C4-2B (cell line): ENCODE measurements at regions not wholly inside any gene's neighbourhood (a gene's known extent, or its start where the extent isn't known, plus 50 kb on each side); places are given as distances from the start of the nearest gene placed in this dataset.

Source experiments
- CTCF ChIP-seq: fragments of 450-650 bp; conservative IDR thresholded peaks from 2 replicates; pipeline ENCODE4 v1.5.1; 2017; ENCODE audit warnings: mild to moderate bottlenecking
- ZFX ChIP-seq: fragments of 450-650 bp; IDR thresholded peaks from 2 replicates; pipeline ENCODE4 v1.6.1; 2017

- no peak for TF ChIP-seq CTCF
- no peak for TF ChIP-seq ZFX
Measured at GRCh38 chr4:78665216-78665770, 110.9 kb upstream of the BMP2K start.
